Cardiac septum (tissue), 1 donor: ENCODE measurements at regions not wholly inside any gene's neighbourhood (a gene's known extent, or its start where the extent isn't known, plus 50 kb on each side); places are given as distances from the start of the nearest gene placed in this dataset.

Experiments used
- DNase-seq: peaks from one replicate; pipeline ENCODE4 v3.0.0-alpha.2; 2020; ENCODE audit warnings: low spot score
- intact Hi-C: fragments of 100-400 bp; cut with DNase I; formaldehyde crosslinking; loops from one replicate; pipeline ENCODE4 v1.14.0; 2022
- donor health status: DM: no; HTN: no; CAD: no.

- DNase-seq: peak; percentile 81
These were observed 154.2 kb upstream of the PRMT8 start for GRCh38 chr12:3336606-3337311.

GRCh38 chr12:3337944-3338343 lies 153.1 kb upstream of the PRMT8 start:
- no peak for DNase-seq
- intact Hi-C loops: no loop called here

More at GRCh38 chr12:3336606-3337311, 154.2 kb upstream of the PRMT8 start:
- intact Hi-C loops: no loop called here

- no peak for DNase-seq
- intact Hi-C loops: no loop called here
These were observed 151.8 kb upstream of the PRMT8 start for GRCh38 chr12:3339221-3339620.

GRCh38 chr12:3341594-3341993 lies 149.4 kb upstream of the PRMT8 start:
- DNase-seq: no peak
- intact Hi-C loops: loop anchor here (10.0 kb wide), 2 partner anchors 153 to 433 kb away; partner anchors contain the start of gene PRMT8

GRCh38 chr12:3342051-3342450 lies 149.0 kb upstream of the PRMT8 start:
- intact Hi-C loops: loop anchor here (10.0 kb wide), 2 partner anchors 153 to 433 kb away; partner anchors contain the start of gene PRMT8
- DNase-seq: no peak

- intact Hi-C loops: loop anchor here (10.0 kb wide), 2 partner anchors 147 to 427 kb away; partner anchors contain the start of gene PRMT8
- DNase-seq: peak; percentile 58
These were observed 142.9 kb upstream of the PRMT8 start for GRCh38 chr12:3348055-3348454.

GRCh38 chr12:3350432-3350831 lies 140.6 kb upstream of the PRMT8 start:
- no peak for DNase-seq
- intact Hi-C loops: no loop called here

- DNase-seq: peak; percentile 38
- intact Hi-C loops: no loop called here
These were observed 139.3 kb upstream of the PRMT8 start for GRCh38 chr12:3351731-3352130.

- peak; percentile 26 for DNase-seq
- intact Hi-C loops: no loop called here
These were observed 138.8 kb upstream of the PRMT8 start for GRCh38 chr12:3352230-3352629.

GRCh38 chr12:3353621-3354020 lies 137.4 kb upstream of the PRMT8 start:
- intact Hi-C loops: no loop called here
- peak; percentile 54 for DNase-seq

- DNase-seq: peak; percentile 57
- intact Hi-C loops: no loop called here
These were observed 136.4 kb upstream of the PRMT8 start for GRCh38 chr12:3354586-3354985.

GRCh38 chr12:3355378-3355900 lies 135.6 kb upstream of the PRMT8 start:
- peak; percentile 51 for DNase-seq
- intact Hi-C loops: no loop called here

GRCh38 chr12:3357950-3358525 lies 133.0 kb upstream of the PRMT8 start:
- peak; percentile 35 for DNase-seq
- intact Hi-C loops: no loop called here

GRCh38 chr12:3359478-3359877 lies 131.5 kb upstream of the PRMT8 start:
- DNase-seq: no peak
- intact Hi-C loops: no loop called here

GRCh38 chr12:3361146-3361545 lies 129.9 kb upstream of the PRMT8 start:
- intact Hi-C loops: no loop called here
- DNase-seq: no peak

- no peak for DNase-seq
- intact Hi-C loops: no loop called here
These were observed 128.3 kb upstream of the PRMT8 start for GRCh38 chr12:3362737-3363136.

GRCh38 chr12:3363608-3364007 lies 127.4 kb upstream of the PRMT8 start:
- no peak for DNase-seq
- intact Hi-C loops: no loop called here

- intact Hi-C loops: no loop called here
These were observed 126.8 kb upstream of the PRMT8 start for GRCh38 chr12:3364226-3364625.

GRCh38 chr12:3364661-3365462 lies 126.1 kb upstream of the PRMT8 start:
- intact Hi-C loops: no loop called here
- no peak for DNase-seq

More at GRCh38 chr12:3364226-3364625, 126.8 kb upstream of the PRMT8 start:
- no peak for DNase-seq
